HepG2 (cell line): ENCODE measurements at regions not wholly inside any gene's neighbourhood (a gene's known extent, or its start where the extent isn't known, plus 50 kb on each side); places are given as distances from the start of the nearest gene placed in this dataset.

Experiments
- ATAC-seq: fragments of 200-7000 bp; cut with Tn5 transposase; 3 replicates; pipeline ENCODE4 v1.9.1; 2020; ENCODE audit warnings: mild to moderate bottlenecking, moderate library complexity
- BruUV-seq: library from RNA; stranded (reverse); fragments of 400-500 nt; replicated peaks from 2 replicates; lab custom pipeline; 2021; lab: Mats Ljungman, UMichigan
- CTCF ChIA-PET: fragments of 300-600 bp; formaldehyde crosslinking; extraction: SDS; loops from one replicate; lab custom pipeline; 2021; ENCODE audit warnings: low total read pairs, inconsistent platforms, low intra/inter-chr PET ratio; lab: Yijun Ruan, JAX
- POLR2A ChIA-PET: fragments of 350-600 bp; sonication (Branson Sonifier 250); formaldehyde crosslinking; loops from one replicate; lab custom pipeline; 2020; ENCODE audit warnings: antibody characterized with exemption, inconsistent platforms; lab: Yijun Ruan, JAX
- DNase-seq: peaks from one replicate; pipeline ENCODE4 v3.0.0-alpha.2; 2015; ENCODE audit warnings: low spot score
- FAIRE-seq: peaks from 3 replicates; lab custom pipeline; 2011; peaks lifted over from hg19 to GRCh38; lab: Jason Lieb, UNC
- H2AFZ ChIP-seq: one replicate; pipeline ENCODE4 v1.6.1; 2011; ENCODE audit warnings: low read length, inconsistent platforms
- H3K27ac ChIP-seq: fragments of 300-600 bp; 3 replicates; pipeline ENCODE4 v1.8.0; 2011; ENCODE audit warnings: mixed run types, mild to moderate bottlenecking, mixed read lengths, low read length, inconsistent platforms; ENCODE audit not compliant: insufficient read depth; ENCODE audit errors: extremely low read length
- H3K27me3 ChIP-seq, 2 experiments: fragments of 200-600 bp in 1 of 2; 2 replicates in 1 of 2; 3 replicates in 1 of 2; pipeline versions ENCODE4 v1.6.0 to v1.8.0; 2011; ENCODE audit warnings: low read length in 2 of 2, mild to moderate bottlenecking in 2 of 2, moderate library complexity in 2 of 2, inconsistent platforms in 1 of 2; ENCODE audit not compliant: insufficient read depth in 2 of 2, control insufficient read depth in 1 of 2
- H3K36me3 ChIP-seq, 2 experiments: fragments of 200-600 bp in 1 of 2; replicated peaks in 1 of 2; 2 replicates in 1 of 2; 3 replicates in 1 of 2; pipeline versions ENCODE4 v1.5.1 to v1.8.0; 2011; ENCODE audit warnings: low read length in 2 of 2, inconsistent platforms in 1 of 2; ENCODE audit not compliant: insufficient read depth in 2 of 2, control insufficient read depth in 1 of 2
- H3K4me1 ChIP-seq: 2 replicates; pipeline ENCODE4 v1.5.1; 2012; ENCODE audit warnings: low read length, inconsistent platforms; ENCODE audit not compliant: insufficient read depth
- H3K4me2 ChIP-seq: 2 replicates; pipeline ENCODE4 v1.6.0; 2011; ENCODE audit warnings: low read depth, low read length, inconsistent platforms
- H3K4me3 ChIP-seq, 3 experiments: fragments of 200-600 bp in 1 of 3; sonication (generic), shearing (Covaris generic) in 1 of 3; replicated peaks in 1 of 3; 2 replicates each; pipeline ENCODE4 v1.5.1; 2011 to 2016; ENCODE audit warnings: low read length in 3 of 3, inconsistent platforms in 2 of 3, low read depth in 2 of 3, mild to moderate bottlenecking in 2 of 3, control low read depth in 1 of 3, mixed read lengths in 1 of 3; ENCODE audit not compliant: insufficient read depth in 1 of 3
- H3K79me2 ChIP-seq: one replicate; pipeline ENCODE4 v1.6.1; 2011; ENCODE audit warnings: low read length, inconsistent platforms; ENCODE audit not compliant: insufficient read depth
- H3K9ac ChIP-seq: 2 replicates; pipeline ENCODE4 v1.6.0; 2011; ENCODE audit warnings: mild to moderate bottlenecking, low read depth, low read length, inconsistent platforms; ENCODE audit not compliant: insufficient read depth
- H3K9me3 ChIP-seq: 2 replicates; pipeline ENCODE4 v1.5.1; 2012; ENCODE audit warnings: mild to moderate bottlenecking, low read length
- H4K20me1 ChIP-seq: 2 replicates; pipeline ENCODE4 v1.6.0; 2011; ENCODE audit warnings: inconsistent platforms, mild to moderate bottlenecking, low read length, moderate library complexity; ENCODE audit not compliant: insufficient read depth
- MEF2D ChIP-seq: sonication (generic); formaldehyde crosslinking; IDR thresholded peaks from 2 replicates; pipeline ENCODE4 v1.5.1; 2020; ENCODE audit warnings: mild to moderate bottlenecking, missing genetic modification reagents
- ZFP90 ChIP-seq: sonication (generic); formaldehyde crosslinking; IDR thresholded peaks from 2 replicates; pipeline ENCODE4 v1.8.0; 2022; ENCODE audit warnings: missing genetic modification reagents, mild to moderate bottlenecking, inconsistent platforms, borderline replicate concordance
- ZNF749 ChIP-seq: sonication (generic); formaldehyde crosslinking; IDR thresholded peaks from 2 replicates; pipeline ENCODE4 v1.8.0; 2022; ENCODE audit warnings: mild to moderate bottlenecking, missing genetic modification reagents, moderate library complexity, borderline replicate concordance
- ZSCAN20 ChIP-seq: sonication (generic); formaldehyde crosslinking; IDR thresholded peaks from 2 replicates; pipeline ENCODE4 v1.4.0; 2020; ENCODE audit warnings: missing genetic modification reagents, mild to moderate bottlenecking, borderline replicate concordance
- WGBS: methylation state at CpG from one replicate; pipeline ENCODE4 v1.1.6; 2017; ENCODE audit warnings: low lambda C conversion rate; 5-methylcytosine and 5-hydroxymethylcytosine counted together
- in situ Hi-C: cut with HindIII; loops from 2 replicates; pipeline ENCODE4 v1.10.0; 2017; ENCODE audit warnings: low pct_unique_long_range_greater_than_20kb; ENCODE audit not compliant: extremely low pct_ligation_motif_present
- intact Hi-C: fragments of 100-400 bp; cut with micrococcal nuclease; formaldehyde crosslinking; loops from one replicate; pipeline ENCODE4 v1.10.0; 2022; ENCODE audit not compliant: unreplicated experiment
- TF ChIP-seq, protein P1 (sequence below): sonication (generic); formaldehyde crosslinking; IDR thresholded peaks from 2 replicates; pipeline ENCODE4 v1.5.0; 2020; ENCODE audit warnings: mild to moderate bottlenecking, missing genetic modification reagents, moderate library complexity
- TF ChIP-seq, protein P2 (sequence below): IDR thresholded peaks from 2 replicates; pipeline ENCODE4 v1.6.1; 2016; ENCODE audit warnings: missing biosample characterization, missing genetic modification reagents, low read depth
- TF ChIP-seq, protein P3 (sequence below): sonication (generic); formaldehyde crosslinking; IDR thresholded peaks from 2 replicates; pipeline ENCODE4 v1.5.0; 2020; ENCODE audit warnings: missing genetic modification reagents
- TF ChIP-seq, protein P4 (sequence below): IDR thresholded peaks from 2 replicates; pipeline ENCODE4 v1.6.1; 2016; ENCODE audit warnings: mild to moderate bottlenecking, missing biosample characterization, missing genetic modification reagents

DNA sequence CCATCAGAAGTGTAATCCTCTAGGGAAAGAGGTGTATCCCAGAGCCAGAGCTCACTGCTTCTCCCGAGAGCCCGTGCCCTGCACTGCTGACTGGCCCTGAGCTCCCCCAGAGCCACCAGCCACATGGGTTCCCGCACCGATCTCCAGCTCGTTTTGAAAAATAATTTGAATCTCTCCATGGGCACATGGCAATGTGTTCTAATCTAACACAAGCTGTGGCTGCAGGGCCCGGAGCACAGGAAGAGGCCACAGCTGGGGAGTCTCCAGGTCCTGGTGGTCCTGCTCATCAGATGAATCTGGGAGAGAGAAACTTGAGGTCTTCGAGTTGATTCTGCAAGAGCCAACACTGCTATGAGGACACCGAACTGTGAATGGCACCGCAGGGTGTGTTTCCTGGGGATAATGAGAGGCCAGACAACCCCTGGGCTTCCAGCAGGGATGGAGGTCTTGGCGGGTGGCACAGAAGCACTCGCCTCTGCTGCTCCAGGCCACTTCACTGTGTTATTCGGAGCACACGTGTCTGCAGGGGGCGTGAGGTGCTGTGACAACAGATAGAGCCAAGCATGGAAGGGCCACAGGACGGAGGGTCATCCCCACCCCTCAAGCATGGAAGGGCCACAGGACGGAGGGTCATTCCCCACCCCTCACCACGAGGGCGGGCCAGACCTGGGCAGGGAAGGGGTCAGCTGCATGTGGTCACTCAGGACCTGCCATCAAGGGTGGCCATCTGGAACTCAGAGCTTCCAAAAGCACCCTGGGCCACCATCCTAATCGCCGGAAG, 196.8 kb downstream of the NDUFA10 start:
- H3K4me3 ChIP-seq = no peak overlapping the region
- in situ Hi-C loops (no loop called here), intact Hi-C loops (no loop called here)
- CTCF ChIA-PET = no interaction called here
- H3K79me2 ChIP-seq = no peaks in the 10 kb centered on the region
- TF ChIP-seq, protein P1, sequence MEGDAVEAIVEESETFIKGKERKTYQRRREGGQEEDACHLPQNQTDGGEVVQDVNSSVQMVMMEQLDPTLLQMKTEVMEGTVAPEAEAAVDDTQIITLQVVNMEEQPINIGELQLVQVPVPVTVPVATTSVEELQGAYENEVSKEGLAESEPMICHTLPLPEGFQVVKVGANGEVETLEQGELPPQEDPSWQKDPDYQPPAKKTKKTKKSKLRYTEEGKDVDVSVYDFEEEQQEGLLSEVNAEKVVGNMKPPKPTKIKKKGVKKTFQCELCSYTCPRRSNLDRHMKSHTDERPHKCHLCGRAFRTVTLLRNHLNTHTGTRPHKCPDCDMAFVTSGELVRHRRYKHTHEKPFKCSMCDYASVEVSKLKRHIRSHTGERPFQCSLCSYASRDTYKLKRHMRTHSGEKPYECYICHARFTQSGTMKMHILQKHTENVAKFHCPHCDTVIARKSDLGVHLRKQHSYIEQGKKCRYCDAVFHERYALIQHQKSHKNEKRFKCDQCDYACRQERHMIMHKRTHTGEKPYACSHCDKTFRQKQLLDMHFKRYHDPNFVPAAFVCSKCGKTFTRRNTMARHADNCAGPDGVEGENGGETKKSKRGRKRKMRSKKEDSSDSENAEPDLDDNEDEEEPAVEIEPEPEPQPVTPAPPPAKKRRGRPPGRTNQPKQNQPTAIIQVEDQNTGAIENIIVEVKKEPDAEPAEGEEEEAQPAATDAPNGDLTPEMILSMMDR (CRISPR knock-in tag) = 0 out of 2 replicates have a peak, but pooled peaks have one; percentile 22
- TF ChIP-seq, protein P2, sequence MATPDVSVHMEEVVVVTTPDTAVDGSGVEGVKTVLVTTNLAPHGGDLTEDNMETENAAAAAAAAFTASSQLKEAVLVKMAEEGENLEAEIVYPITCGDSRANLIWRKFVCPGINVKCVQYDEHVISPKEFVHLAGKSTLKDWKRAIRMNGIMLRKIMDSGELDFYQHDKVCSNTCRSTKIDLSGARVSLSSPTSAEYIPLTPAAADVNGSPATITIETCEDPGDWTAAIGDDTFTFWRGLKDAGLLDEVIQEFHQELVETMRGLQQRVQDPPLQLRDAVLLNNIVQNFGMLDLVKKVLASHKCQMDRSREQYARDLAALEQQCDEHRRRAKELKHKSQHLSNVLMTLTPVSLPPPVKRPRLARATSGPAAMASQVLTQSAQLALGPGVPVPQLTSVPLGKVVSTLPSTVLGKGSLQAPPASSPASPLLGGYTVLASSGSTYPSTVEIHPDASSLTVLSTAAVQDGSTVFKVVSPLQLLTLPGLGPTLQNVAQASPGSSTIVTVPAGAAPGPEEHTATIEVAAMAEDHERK (CRISPR knock-in tag) = no peak
- no peaks in the 10 kb centered on the region for H3K9me3 ChIP-seq
- DNase-seq = no peak
- H2AFZ ChIP-seq = no peak overlapping the region
- H3K27ac ChIP-seq = no peak overlapping the region
- H3K9ac ChIP-seq = no peak overlapping the region
- 13% methylated on average over 16 of the region's 20 CpGs for WGBS
- no peak for FAIRE-seq
- BruUV-seq = no TSS peak
- H3K27me3 ChIP-seq = peaks cover 11 to 52% of the 10 kb centered on the region in 2 experiments
- POLR2A ChIA-PET = no interaction called here
- no peak for ATAC-seq
- H4K20me1 ChIP-seq = no peaks in the 10 kb centered on the region; the same call in 1 of the 2 replicates
- H3K36me3 ChIP-seq = no peaks in the 10 kb centered on the region
- no peaks in the 10 kb centered on the region for H3K4me1 ChIP-seq
- no peak overlapping the region for H3K4me2 ChIP-seq

DNA sequence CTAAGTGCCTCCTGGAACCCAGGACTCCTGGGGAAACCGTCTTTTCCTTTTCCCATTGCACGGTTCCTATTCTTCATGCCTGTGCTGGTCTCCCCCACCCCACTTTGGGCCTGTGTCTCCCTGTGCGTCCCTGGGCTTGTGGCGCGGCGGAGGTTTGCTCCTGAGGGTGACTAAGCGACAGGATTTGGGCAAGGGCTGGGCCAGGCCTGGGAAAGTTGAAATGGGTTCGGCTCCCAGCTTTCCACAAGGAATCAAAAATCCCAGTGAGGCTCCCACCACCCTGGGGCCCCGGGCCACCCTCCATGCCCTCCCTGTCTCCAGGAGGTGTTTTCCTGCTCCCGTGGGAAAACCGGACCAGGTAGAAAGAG, 197.6 kb downstream of the NDUFA10 start:
- intact Hi-C loops = no loop called here
- FAIRE-seq (no peak), ATAC-seq (no peak), DNase-seq (no peak)
- Histone ChIP-seq H3K4me2 (no peak overlapping the region), H2AFZ (no peak overlapping the region), H4K20me1 (no peaks in the 10 kb centered on the region; the same call in 1 of the 2 replicates), H3K27ac (no peak overlapping the region), H3K4me1 (no peaks in the 10 kb centered on the region), H3K9me3 (no peaks in the 10 kb centered on the region), H3K79me2 (no peaks in the 10 kb centered on the region), H3K27me3 (peaks cover 7 to 51% of the 10 kb centered on the region in 2 experiments; a peak in 4 of 5 replicates), H3K9ac (no peak overlapping the region), H3K36me3 (no peaks in the 10 kb centered on the region), H3K4me3 (no peak overlapping the region)
- WGBS = 47% methylated on average over 11 of the region's 11 CpGs
- BruUV-seq = no TSS peak
- in situ Hi-C loops = no loop called here
- TF ChIP-seq MEF2D (no peak), ZFP90 (CRISPR knock-in tag) (no peak), ZSCAN20 (CRISPR knock-in tag) (no peak), ZNF749 (CRISPR knock-in tag) (no peak)
- TF ChIP-seq, protein P3, sequence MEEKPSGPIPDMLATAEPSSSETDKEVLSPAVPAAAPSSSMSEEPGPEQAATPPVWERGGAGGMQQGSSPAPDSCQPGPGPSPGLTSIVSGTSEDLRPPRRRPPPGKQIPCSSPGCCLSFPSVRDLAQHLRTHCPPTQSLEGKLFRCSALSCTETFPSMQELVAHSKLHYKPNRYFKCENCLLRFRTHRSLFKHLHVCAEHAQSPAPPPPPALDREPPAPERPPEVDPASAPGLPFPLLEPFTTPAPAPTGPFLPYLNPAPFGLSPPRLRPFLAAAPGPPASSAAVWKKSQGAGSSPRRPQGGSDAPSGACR (CRISPR knock-in tag) = no peak
- TF ChIP-seq, protein P4, sequence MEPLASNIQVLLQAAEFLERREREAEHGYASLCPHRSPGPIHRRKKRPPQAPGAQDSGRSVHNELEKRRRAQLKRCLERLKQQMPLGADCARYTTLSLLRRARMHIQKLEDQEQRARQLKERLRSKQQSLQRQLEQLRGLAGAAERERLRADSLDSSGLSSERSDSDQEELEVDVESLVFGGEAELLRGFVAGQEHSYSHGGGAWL (CRISPR knock-in tag) = no peak
- ChIA-PET POLR2A (no interaction called here), CTCF (no interaction called here)
